Neural progenitor cell (in vitro differentiated cells): ENCODE measurements at regions not wholly inside any gene's neighbourhood (a gene's known extent, or its start where the extent isn't known, plus 50 kb on each side); places are given as distances from the start of the nearest gene placed in this dataset.

ENCODE experiments used
- DNase-seq: peaks from one replicate; pipeline ENCODE4 v3.0.0-alpha.2; 2016; ENCODE audit warnings: low spot score
- H2AFZ ChIP-seq: fragments of 200-600 bp; sonication (generic); replicated peaks from 2 replicates; pipeline ENCODE4 v1.6.1; 2016; ENCODE audit warnings: antibody characterized with exemption
- H3F3A ChIP-seq: fragments of 200-600 bp; sonication (generic); 2 replicates; pipeline ENCODE4 v1.6.1; 2016; ENCODE audit warnings: antibody characterized with exemption, low read depth
- H3K27ac ChIP-seq: fragments of 200-600 bp; sonication (generic); 2 replicates; pipeline ENCODE4 v1.5.1; 2016; ENCODE audit warnings: mild to moderate bottlenecking
- H3K27me3 ChIP-seq: fragments of 200-600 bp; sonication (generic); 2 replicates; pipeline ENCODE4 v1.6.1; 2016; ENCODE audit warnings: mild to moderate bottlenecking, moderate library complexity
- H3K36me3 ChIP-seq: fragments of 200-600 bp; sonication (generic); 2 replicates; pipeline ENCODE4 v1.5.1; 2016
- H3K4me1 ChIP-seq: fragments of 200-600 bp; sonication (generic); 2 replicates; pipeline ENCODE4 v1.6.1; 2016; ENCODE audit warnings: mixed run types
- H3K4me2 ChIP-seq: fragments of 200-600 bp; sonication (generic); 2 replicates; pipeline ENCODE4 v1.6.1; 2016
- H3K4me3 ChIP-seq: fragments of 200-600 bp; sonication (generic); 2 replicates; pipeline ENCODE4 v1.5.1; 2016
- H3K79me2 ChIP-seq: fragments of 200-600 bp; sonication (generic); 2 replicates; pipeline ENCODE4 v1.6.1; 2016; ENCODE audit warnings: low read depth
- H3K9ac ChIP-seq: fragments of 200-600 bp; sonication (generic); 2 replicates; pipeline ENCODE4 v1.6.1; 2016
- H3K9me3 ChIP-seq: fragments of 200-600 bp; sonication (generic); 2 replicates; pipeline ENCODE4 v1.5.1; 2016; ENCODE audit warnings: low read depth
- H4K20me1 ChIP-seq: fragments of 200-600 bp; sonication (generic); 2 replicates; pipeline ENCODE4 v1.6.1; 2016; ENCODE audit warnings: low read depth
- H3K27ac Mint-ChIP-seq: 3 replicates; pipeline ENCODE4 v1.8.0; 2021; ENCODE audit warnings: mixed read lengths
- H3K27me3 Mint-ChIP-seq: 2 replicates; pipeline ENCODE4 v1.8.0; 2022; ENCODE audit warnings: low read depth, mild to moderate bottlenecking, inconsistent platforms, moderate library complexity, mixed read lengths; ENCODE audit not compliant: insufficient read depth
- H3K36me3 Mint-ChIP-seq: 3 replicates; pipeline ENCODE4 v1.8.0; 2021; ENCODE audit warnings: mixed read lengths
- H3K4me1 Mint-ChIP-seq: 3 replicates; pipeline ENCODE4 v1.8.0; 2021; ENCODE audit warnings: mixed read lengths
- H3K4me3 Mint-ChIP-seq: 3 replicates; pipeline ENCODE4 v1.8.0; 2021; ENCODE audit warnings: mild to moderate bottlenecking, moderate library complexity, mixed read lengths
- H3K9me3 Mint-ChIP-seq: 3 replicates; pipeline ENCODE4 v1.8.0; 2020; ENCODE audit warnings: mixed read lengths
- EZH2 ChIP-seq: fragments of 200-600 bp; sonication (generic); IDR thresholded peaks from 2 replicates; pipeline ENCODE4 v1.6.1; 2017; ENCODE audit warnings: antibody characterized with exemption, mild to moderate bottlenecking, moderate library complexity
- EZH2phosphoT487 ChIP-seq: fragments of 200-600 bp; sonication (generic); IDR thresholded peaks from 2 replicates; pipeline ENCODE4 v1.6.1; 2017; ENCODE audit warnings: antibody characterized with exemption
- TF ChIP-seq, protein P1 (sequence below): fragments of 200-600 bp; sonication (generic); IDR thresholded peaks from 2 replicates; pipeline ENCODE4 v1.5.1; 2017; ENCODE audit warnings: antibody characterized with exemption, mild to moderate bottlenecking

GRCh38 chr3:150165396-150166094, 194.8 kb upstream of the PFN2 start:
- H3K27me3 Mint-ChIP-seq, result no peaks in the 10 kb centered on the region
- no peak overlapping the region for H3K27ac Mint-ChIP-seq
- H3K4me3 Mint-ChIP-seq, result no peak overlapping the region
- H3K27me3 ChIP-seq, result no peaks in the 10 kb centered on the region
- no peaks in the 10 kb centered on the region for H3K9me3 Mint-ChIP-seq
- no peaks in the 10 kb centered on the region for H3K36me3 Mint-ChIP-seq
- TF ChIP-seq EZH2phosphoT487 (no peak), EZH2 (no peak)
- TF ChIP-seq, protein P1, sequence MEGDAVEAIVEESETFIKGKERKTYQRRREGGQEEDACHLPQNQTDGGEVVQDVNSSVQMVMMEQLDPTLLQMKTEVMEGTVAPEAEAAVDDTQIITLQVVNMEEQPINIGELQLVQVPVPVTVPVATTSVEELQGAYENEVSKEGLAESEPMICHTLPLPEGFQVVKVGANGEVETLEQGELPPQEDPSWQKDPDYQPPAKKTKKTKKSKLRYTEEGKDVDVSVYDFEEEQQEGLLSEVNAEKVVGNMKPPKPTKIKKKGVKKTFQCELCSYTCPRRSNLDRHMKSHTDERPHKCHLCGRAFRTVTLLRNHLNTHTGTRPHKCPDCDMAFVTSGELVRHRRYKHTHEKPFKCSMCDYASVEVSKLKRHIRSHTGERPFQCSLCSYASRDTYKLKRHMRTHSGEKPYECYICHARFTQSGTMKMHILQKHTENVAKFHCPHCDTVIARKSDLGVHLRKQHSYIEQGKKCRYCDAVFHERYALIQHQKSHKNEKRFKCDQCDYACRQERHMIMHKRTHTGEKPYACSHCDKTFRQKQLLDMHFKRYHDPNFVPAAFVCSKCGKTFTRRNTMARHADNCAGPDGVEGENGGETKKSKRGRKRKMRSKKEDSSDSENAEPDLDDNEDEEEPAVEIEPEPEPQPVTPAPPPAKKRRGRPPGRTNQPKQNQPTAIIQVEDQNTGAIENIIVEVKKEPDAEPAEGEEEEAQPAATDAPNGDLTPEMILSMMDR, result no peak
- no peaks in the 10 kb centered on the region for H3F3A ChIP-seq
- no peak overlapping the region for H2AFZ ChIP-seq
- no peaks in the 10 kb centered on the region for H4K20me1 ChIP-seq
- H3K27ac ChIP-seq, result no peak overlapping the region
- peak overlapping the region; percentile 5 for H3K4me2 ChIP-seq
- peaks cover 6% of the 10 kb centered on the region for H3K4me1 ChIP-seq
- H3K9me3 ChIP-seq, result no peaks in the 10 kb centered on the region
- peaks cover 8% of the 10 kb centered on the region for H3K4me1 Mint-ChIP-seq
- H3K4me3 ChIP-seq, result no peak overlapping the region
- no peaks in the 10 kb centered on the region for H3K36me3 ChIP-seq
- no peak for DNase-seq
- H3K79me2 ChIP-seq, result no peaks in the 10 kb centered on the region
- no peak overlapping the region for H3K9ac ChIP-seq

- Mint-ChIP-seq H3K36me3 (no peaks in the 10 kb centered on the region), H3K4me1 (peaks cover 12% of the 10 kb centered on the region), H3K27ac (no peak overlapping the region), H3K4me3 (no peak overlapping the region), H3K27me3 (no peaks in the 10 kb centered on the region), H3K9me3 (peaks cover 11% of the 10 kb centered on the region)
- H3K4me2 ChIP-seq, result no peak overlapping the region
- no peaks in the 10 kb centered on the region for H4K20me1 ChIP-seq
- no peaks in the 10 kb centered on the region for H3K36me3 ChIP-seq
- peaks cover 6% of the 10 kb centered on the region for H3K4me1 ChIP-seq
- no peak overlapping the region for H3K4me3 ChIP-seq
- no peak overlapping the region for H3K9ac ChIP-seq
- peaks cover 5% of the 10 kb centered on the region for H3K9me3 ChIP-seq
- no peak overlapping the region for H3K27ac ChIP-seq
- no peaks in the 10 kb centered on the region for H3K27me3 ChIP-seq
- H3K79me2 ChIP-seq, result no peaks in the 10 kb centered on the region
- no peak overlapping the region for H2AFZ ChIP-seq
- DNase-seq, result no peak
- H3F3A ChIP-seq, result no peaks in the 10 kb centered on the region
- TF ChIP-seq, protein P1, result no peak
- TF ChIP-seq EZH2, result no peak
- no peak for TF ChIP-seq EZH2phosphoT487
Observed at GRCh38 chr3:150161011-150161410, 190.3 kb upstream of the PFN2 start.

- peaks cover 5% of the 10 kb centered on the region for H3K9me3 ChIP-seq
- H3K27ac Mint-ChIP-seq, result peak overlapping the region; percentile 18
- peaks cover 19% of the 10 kb centered on the region for H3K9me3 Mint-ChIP-seq
- H2AFZ ChIP-seq, result peak overlapping the region; percentile 20
- H3K4me2 ChIP-seq, result no peak overlapping the region
- H3K4me3 Mint-ChIP-seq, result no peak overlapping the region
- no peak for TF ChIP-seq EZH2phosphoT487
- H3K27me3 ChIP-seq, result no peaks in the 10 kb centered on the region
- no peaks in the 10 kb centered on the region for H3K36me3 ChIP-seq
- no peak overlapping the region for H3K4me3 ChIP-seq
- H3K4me1 Mint-ChIP-seq, result peaks cover 8% of the 10 kb centered on the region
- no peak overlapping the region for H3K27ac ChIP-seq
- H3K27me3 Mint-ChIP-seq, result no peaks in the 10 kb centered on the region
- H3F3A ChIP-seq, result no peaks in the 10 kb centered on the region
- H3K79me2 ChIP-seq, result no peaks in the 10 kb centered on the region
- no peaks in the 10 kb centered on the region for H3K36me3 Mint-ChIP-seq
- no peaks in the 10 kb centered on the region for H3K4me1 ChIP-seq
- DNase-seq, result no peak
- H4K20me1 ChIP-seq, result no peaks in the 10 kb centered on the region
- no peak overlapping the region for H3K9ac ChIP-seq
Observed at GRCh38 chr3:150158943-150159625, 188.4 kb upstream of the PFN2 start.

DNA sequence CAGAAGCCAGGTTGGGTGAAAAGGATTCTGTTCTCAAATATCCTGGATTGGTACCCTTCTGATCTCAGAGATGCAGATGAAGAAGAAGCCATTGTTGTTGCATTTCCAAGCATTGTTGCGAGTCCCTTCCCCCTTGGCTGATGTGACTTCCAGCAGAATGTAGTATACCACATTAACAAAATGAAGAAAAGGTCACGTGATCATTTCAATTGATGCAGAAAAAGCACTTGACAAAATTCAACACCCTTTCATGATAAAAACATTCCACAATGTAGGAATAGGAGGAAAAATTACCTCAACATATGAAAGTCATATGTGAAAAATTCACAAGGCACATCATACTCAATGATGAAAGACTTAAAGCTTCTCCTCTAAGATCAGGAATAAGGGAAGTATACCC, 181.9 kb upstream of the PFN2 start:
- Histone ChIP-seq H3K79me2 (no peaks in the 10 kb centered on the region), H3K27ac (no peak overlapping the region), H3K4me2 (no peak overlapping the region), H3K9ac (no peak overlapping the region), H3K9me3 (peaks cover 5% of the 10 kb centered on the region), H2AFZ (no peak overlapping the region), H3K4me1 (peaks cover 3% of the 10 kb centered on the region), H3K4me3 (no peak overlapping the region), H4K20me1 (no peaks in the 10 kb centered on the region), H3K36me3 (no peaks in the 10 kb centered on the region), H3F3A (no peaks in the 10 kb centered on the region), H3K27me3 (no peaks in the 10 kb centered on the region)
- Mint-ChIP-seq H3K27ac (no peak overlapping the region), H3K9me3 (peaks cover 23% of the 10 kb centered on the region), H3K27me3 (no peaks in the 10 kb centered on the region), H3K36me3 (no peaks in the 10 kb centered on the region), H3K4me1 (peaks cover 36% of the 10 kb centered on the region), H3K4me3 (no peak overlapping the region)
- DNase-seq, result no peak
- TF ChIP-seq EZH2phosphoT487 (no peak), EZH2 (no peak)
- TF ChIP-seq, protein P1, result no peak
